NCI-H526 (cell line): ENCODE measurements at regions not wholly inside any gene's neighbourhood (a gene's known extent, or its start where the extent isn't known, plus 50 kb on each side); places are given as distances from the start of the nearest gene placed in this dataset.

Source experiments
- DNase-seq, 2 experiments: peaks; one replicate each; lab custom pipeline; 2025; lab: John Stamatoyannopoulos, UW

- no peak for DNase-seq
These were observed 132.1 kb upstream of the MTAP start for GRCh38 chr9:21670374-21670773.

GRCh38 chr9:21672140-21672539, 130.3 kb upstream of the MTAP start:
- DNase-seq, result no peak

- DNase-seq, result no peak
These were observed 129.7 kb upstream of the MTAP start for GRCh38 chr9:21672761-21673160.

DNA sequence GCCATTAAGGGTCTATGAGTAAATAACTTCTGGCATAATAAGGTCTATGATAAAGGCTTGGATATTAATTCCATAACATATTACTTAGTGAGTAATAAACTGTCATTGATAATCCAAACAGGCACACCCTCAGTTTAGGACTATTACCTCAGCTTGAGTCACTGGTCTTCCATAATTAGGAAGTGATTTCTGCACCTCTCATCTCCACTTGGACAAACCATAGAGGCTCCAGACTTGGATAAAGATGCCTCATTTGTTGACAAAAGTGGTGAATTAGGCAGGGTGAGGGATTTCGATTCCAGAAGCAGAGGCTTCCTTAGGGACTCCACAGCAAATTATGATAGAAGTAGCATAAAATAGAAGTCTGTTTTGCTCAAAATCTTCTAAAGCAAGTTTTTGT, 127.5 kb upstream of the MTAP start:
- DNase-seq, result no peak

- DNase-seq, result no peak
These were observed 125.0 kb upstream of the MTAP start for GRCh38 chr9:21677387-21677786.

DNA sequence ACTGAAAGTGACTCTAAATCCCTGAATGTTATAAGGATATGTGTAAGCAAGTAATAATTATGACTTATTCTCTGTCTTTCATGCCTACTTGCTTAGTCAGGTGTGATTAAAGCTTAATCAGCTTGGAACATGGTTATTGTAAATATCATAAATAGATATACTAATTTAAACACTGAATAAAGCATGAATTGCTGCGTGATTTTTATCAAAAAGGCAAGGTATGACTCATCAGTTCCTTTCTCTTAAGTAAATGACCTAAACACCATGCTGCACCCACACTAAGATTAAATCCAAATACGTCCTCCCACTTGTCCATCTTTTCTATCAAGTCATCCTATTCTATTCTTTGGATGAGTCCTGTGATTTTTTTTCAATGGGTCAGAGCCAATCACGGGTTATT, 124.6 kb upstream of the MTAP start:
- DNase-seq, result no peak

GRCh38 chr9:21679432-21679831, 123.0 kb upstream of the MTAP start:
- no peak for DNase-seq

GRCh38 chr9:21680590-21680989, 121.8 kb upstream of the MTAP start:
- no peak for DNase-seq

DNA sequence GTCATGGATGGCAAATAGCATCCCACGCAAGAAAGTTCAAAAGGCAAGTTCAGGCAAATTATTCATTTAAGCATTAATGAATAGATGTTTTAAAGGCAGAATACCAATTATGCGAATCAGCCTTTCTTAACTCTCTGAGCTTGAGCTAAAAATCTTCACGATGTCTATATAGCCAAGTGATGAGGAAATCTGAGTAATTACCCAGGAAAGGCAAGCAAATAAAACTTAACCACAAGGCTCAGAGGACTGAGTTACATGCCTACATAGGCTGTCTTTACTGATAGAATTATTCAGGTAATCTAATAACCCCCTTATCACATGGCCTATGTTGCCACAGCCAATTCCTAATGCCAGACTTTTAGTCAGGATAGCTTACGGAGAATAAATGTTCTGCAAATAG, 120.8 kb upstream of the MTAP start:
- DNase-seq, result no peak

DNA sequence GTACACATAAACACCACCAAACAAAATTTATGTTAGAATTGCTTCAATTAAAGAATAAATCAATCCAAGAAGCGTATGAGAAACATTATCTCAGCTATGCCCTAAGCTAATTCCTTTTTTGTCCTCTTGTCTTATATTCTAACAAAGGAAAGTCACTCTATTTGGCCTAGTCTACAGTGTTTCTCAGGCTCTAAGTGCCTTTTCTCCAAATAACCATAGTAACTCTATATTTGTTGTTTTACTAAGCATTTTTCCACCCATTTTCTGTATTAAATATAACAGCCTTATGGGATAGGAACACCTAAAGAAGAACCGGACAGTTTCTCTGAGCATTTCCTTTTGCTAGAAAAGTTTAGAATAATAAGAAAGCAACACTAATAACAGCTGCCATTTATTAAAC, 120.1 kb upstream of the MTAP start:
- DNase-seq, result no peak

GRCh38 chr9:21682981-21683380, 119.5 kb upstream of the MTAP start:
- DNase-seq, result no peak

DNA sequence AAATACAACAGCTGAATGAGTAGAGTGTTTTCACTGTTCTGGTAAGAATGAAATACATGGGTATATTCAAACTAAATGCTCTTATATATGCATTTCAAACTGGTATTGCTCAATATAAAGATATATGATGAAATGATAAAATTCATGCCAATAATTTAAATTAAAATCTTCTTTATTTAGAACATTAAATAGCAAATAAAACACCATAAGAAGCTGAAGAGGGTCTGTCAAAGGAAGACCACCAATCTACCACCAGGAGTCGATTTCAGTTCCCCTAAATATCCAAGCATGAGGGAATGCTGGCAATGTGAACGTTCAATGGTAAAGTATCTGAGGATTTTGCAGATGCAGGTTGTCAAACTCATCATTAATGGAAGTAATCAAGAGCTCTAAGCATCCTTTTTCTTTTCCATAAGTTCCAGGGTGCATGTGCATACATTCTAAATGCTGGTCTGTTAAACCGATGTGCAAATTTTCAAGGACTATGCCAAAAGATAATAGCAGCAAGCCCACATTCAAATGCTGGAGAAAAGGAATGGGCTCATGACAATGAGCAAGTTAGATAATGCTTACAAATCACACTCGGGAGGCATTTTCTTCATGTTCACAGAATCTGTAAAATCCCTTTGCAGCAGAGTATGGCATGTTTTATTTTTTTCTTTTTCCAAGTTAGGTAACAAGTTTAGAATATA, 118.8 kb upstream of the MTAP start:
- DNase-seq, result no peak

GRCh38 chr9:21684231-21684630, 118.2 kb upstream of the MTAP start:
- DNase-seq, result no peak

DNA sequence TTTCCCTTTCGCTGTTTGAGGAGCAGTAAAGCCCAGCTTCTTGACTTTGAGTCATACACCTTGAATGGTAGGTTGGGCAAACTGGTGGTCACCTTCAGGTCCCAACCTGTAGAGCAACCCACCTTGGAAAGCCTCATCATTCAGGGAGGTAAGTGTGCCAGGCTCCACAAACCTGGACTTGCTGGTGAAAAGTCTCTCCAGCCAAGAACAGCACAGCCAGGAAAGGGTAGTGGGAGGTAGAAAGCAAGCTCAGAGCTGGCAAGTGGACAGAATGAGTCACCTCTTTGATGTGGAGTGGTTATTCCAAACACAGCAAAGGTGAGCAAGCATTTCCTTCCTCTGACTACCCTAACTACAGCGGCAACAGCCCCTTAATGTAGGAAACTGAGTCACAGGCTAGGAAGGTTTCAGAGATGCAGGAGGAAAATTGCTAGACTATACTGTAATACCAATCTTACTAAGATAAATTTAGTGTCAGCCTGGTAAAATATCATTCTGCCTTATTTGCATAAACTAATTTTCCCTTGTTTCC, 117.5 kb upstream of the MTAP start:
- no peak for DNase-seq

GRCh38 chr9:21685502-21685901, 116.9 kb upstream of the MTAP start:
- DNase-seq, result no peak

DNA sequence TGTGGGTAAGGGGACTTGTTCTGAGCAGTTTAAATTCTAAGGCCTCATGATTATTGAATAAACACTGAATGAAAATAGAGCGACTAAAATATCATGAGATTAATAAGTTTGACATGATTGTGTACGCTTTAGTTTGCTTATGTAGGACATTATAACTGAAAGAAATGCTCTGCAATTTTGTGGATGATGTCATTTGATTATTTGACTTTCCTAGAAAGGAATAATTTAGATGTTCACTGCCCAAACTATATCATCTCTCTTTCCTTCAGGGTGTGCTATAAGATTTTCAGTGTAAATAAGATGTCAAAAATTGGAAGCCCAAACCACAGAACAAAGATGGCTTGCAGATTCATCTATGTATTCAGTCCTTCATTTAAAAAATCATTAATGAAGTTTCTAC, 115.7 kb upstream of the MTAP start:
- DNase-seq, result no peak

DNA sequence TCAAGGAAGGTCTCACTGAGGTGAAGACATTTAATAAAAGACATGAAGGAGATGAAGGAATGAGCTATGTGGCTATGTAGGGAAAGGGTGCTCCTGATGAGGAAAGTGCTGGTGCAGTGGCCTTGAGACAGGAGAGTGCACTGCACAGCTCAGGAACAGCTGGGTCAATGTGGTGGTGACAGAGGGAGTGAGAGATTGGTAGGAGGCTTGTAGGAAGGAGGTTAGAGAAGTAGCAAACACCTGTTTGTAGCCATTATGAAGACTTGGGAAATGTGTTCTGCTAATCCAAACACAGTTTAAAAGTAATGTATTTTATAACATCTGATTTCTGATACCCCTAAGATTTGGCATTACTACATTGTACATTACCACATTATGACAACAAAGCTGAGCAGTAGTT, 115.1 kb upstream of the MTAP start:
- no peak for DNase-seq

- no peak for DNase-seq
These were observed 114.0 kb upstream of the MTAP start for GRCh38 chr9:21688108-21689102.

GRCh38 chr9:21689854-21690253, 112.6 kb upstream of the MTAP start:
- no peak for DNase-seq

GRCh38 chr9:21690561-21690960, 111.9 kb upstream of the MTAP start:
- DNase-seq, result no peak

DNA sequence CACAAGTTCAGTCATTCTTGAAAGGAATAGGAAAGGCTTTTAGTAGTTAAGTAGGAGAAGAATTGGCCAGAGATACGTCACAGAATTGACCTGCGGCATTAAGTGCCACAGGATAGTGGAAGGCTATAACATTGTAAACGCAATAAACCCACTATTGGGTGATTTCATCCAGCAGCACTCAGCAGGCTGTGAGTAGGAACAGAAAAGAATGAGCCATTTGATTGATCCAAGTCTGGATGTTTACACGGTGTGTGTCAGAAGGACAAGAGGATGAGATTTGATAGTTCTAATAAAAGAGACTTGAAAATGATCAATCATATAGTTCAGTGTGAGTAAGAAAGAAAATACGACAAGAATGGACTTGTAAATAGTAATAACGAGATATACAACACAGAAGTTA, 110.0 kb upstream of the MTAP start:
- no peak for DNase-seq

GRCh38 chr9:21694424-21694823, 108.0 kb upstream of the MTAP start:
- DNase-seq, result no peak

DNA sequence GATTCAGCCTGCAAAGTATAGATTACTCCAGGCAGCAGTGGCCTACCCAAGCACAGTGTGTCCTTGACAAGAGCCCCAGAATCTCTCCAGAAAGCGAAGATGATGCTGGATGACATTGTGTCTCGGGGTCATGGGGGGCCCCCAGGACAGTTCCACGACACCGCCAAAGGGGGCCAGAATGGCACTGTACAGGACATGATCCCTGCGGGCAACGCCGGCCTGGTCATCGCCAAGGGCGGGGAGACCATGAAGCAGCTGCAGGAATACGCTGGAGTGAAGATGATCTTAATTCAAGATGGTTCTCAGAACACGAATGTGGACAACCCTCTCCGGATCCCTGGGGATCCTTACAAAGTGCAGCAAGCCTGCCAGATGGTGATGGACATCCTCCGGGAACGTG, 107.0 kb upstream of the MTAP start:
- no peak for DNase-seq
